ENCODE measurements at regions not wholly inside any gene's neighbourhood (a gene's known extent, or its start where the extent isn't known, plus 50 kb on each side); places are given as distances from the start of the nearest gene placed in this dataset.

GRCh38 chr13:73635166-73635787, 498.9 kb downstream of the KLF12 start:
- Histone ChIP-seq H3K14ac (replicated peaks; ENCODE audit: low read depth, low read length) (no peak overlapping the region), H3K4ac (ENCODE audit: low read depth, low read length) (no peak overlapping the region), H2AK5ac (ENCODE audit: low read depth, low read length) (no peak overlapping the region), H4K8ac (ENCODE audit: low read depth in 2 of 2, low read length in 2 of 2) (no peak overlapping the region), H3K27ac (ENCODE audit: insufficient read depth, low read length) (no peak overlapping the region), H3K56ac (ENCODE audit: extremely low read depth, insufficient read depth, low read length) (no peak overlapping the region), H2AK9ac (replicated peaks; ENCODE audit: low read depth, low read length, poor library complexity) (no peak overlapping the region), H2BK5ac (ENCODE audit: low read depth, low read length, poor library complexity, severe bottlenecking) (no peak overlapping the region), H4K91ac (ENCODE audit: insufficient read depth, low read depth, low read length) (no peak overlapping the region), H3K79me1 (ENCODE audit: low read depth in 1 of 2, low read length in 2 of 2) (no peaks in the 10 kb centered on the region), H3K4me2 (ENCODE audit: low read depth, low read length) (no peak overlapping the region), H3K9me1 (ENCODE audit: insufficient read depth, low read length) (no peaks in the 10 kb centered on the region), H3K9ac (ENCODE audit: low read depth, low read length) (no peak overlapping the region), H2BK20ac (ENCODE audit: low read depth, low read length) (no peak overlapping the region), H4K5ac (ENCODE audit: low read depth, low read length) (no peak overlapping the region), H2BK15ac (ENCODE audit: low read depth, low read length) (no peak overlapping the region), H3K27me3 (ENCODE audit: control insufficient read depth, insufficient read depth, low read length) (peaks cover 14% of the 10 kb centered on the region), H2BK120ac (ENCODE audit: low read depth, low read length) (no peak overlapping the region), H3K23ac (ENCODE audit: low read depth, low read length) (no peak overlapping the region), H3K36me3 (ENCODE audit: control insufficient read depth, insufficient read depth, low read length) (no peaks in the 10 kb centered on the region), H3K18ac (ENCODE audit: low read depth, low read length) (no peak overlapping the region), H3K4me1 (ENCODE audit: control insufficient read depth, insufficient read depth, low read length) (peaks cover 3% of the 10 kb centered on the region; the same call in 1 of the 2 replicates), H3K4me3 (ENCODE audit: insufficient read depth, low read depth, low read length) (no peak overlapping the region), H3K9me3 (ENCODE audit: control insufficient read depth, insufficient read depth, low read length) (no peaks in the 10 kb centered on the region), H2AFZ (replicated peaks; ENCODE audit: low read length, poor library complexity) (no peak overlapping the region), H4K20me1 (ENCODE audit: insufficient read depth, low read length) (no peaks in the 10 kb centered on the region)
- dilution Hi-C loops (cut with HindIII; ENCODE audit: low sequenced_read_pairs, unreplicated experiment) = no loop called here
- BruUV-seq (replicated peaks) = no TSS peak
- in situ Hi-C loops (cut with MboI; ENCODE audit: low sequenced_read_pairs) = no loop called here
- DNase-seq (peak; percentile 2), ATAC-seq (ENCODE audit: low read depth) (no peak)
- intact Hi-C loops (cut with micrococcal nuclease) = no loop called here
- WGBS, 2 experiments (ENCODE audit: extremely low coverage in 2 of 2, insufficient read length in 1 of 2) = 100% methylated on average over 1 of the region's 5 CpGs; no CpG with 5 or more reads in 1 of the 2 experiments
- ChIA-PET POLR2A (ENCODE audit: unreplicated experiment) (no interaction called here), CTCF (no interaction called here)
- TF ChIP-seq FOS (IDR thresholded peaks at IDR 0.05; ENCODE audit: low read depth, low read length) (no peak), CEBPB (IDR thresholded peaks at IDR 0.05; ENCODE audit: low read depth, low read length) (no peak), MAFK (IDR thresholded peaks at IDR 0.05; ENCODE audit: low read depth, low read length) (no peak), MXI1 (IDR thresholded peaks at IDR 0.05; ENCODE audit: borderline replicate concordance, low read depth, low read length) (no peak), CHD1 (IDR thresholded peaks at IDR 0.05; ENCODE audit: low read depth, low read length) (no peak), RAD21 (IDR thresholded peaks at IDR 0.05; ENCODE audit: low read length) (no peak), MAZ (IDR thresholded peaks at IDR 0.05; ENCODE audit: borderline replicate concordance, low read depth, low read length) (no peak), RFX5 (IDR thresholded peaks at IDR 0.05; ENCODE audit: low read depth, low read length) (no peak), POLR2A (IDR thresholded peaks at IDR 0.05; ENCODE audit: low read depth, low read length) (no peak), USF2 (IDR thresholded peaks at IDR 0.05; ENCODE audit: low read depth, low read length) (no peak), CTCF (conservative IDR thresholded peaks at IDR 0.05; ENCODE audit: low read depth, low read length) (no peak), NFE2L2 (IDR thresholded peaks at IDR 0.05; ENCODE audit: low read depth, low read length) (no peak), ELK1 (IDR thresholded peaks at IDR 0.05; ENCODE audit: borderline replicate concordance, low read depth, low read length) (no peak), BHLHE40 (IDR thresholded peaks at IDR 0.05; ENCODE audit: low read depth, low read length) (no peak)
